Activated naive CD8-positive, alpha-beta T cell treated with anti-CD3 and anti-CD28 coated beads, Interleukin-2, amount 50 U/mL, for 24 hours (primary cell): ENCODE measurements at regions not wholly inside any gene's neighbourhood (a gene's known extent, or its start where the extent isn't known, plus 50 kb on each side); places are given as distances from the start of the nearest gene placed in this dataset.
"Not testable (repeated sequence)": the region's sequence is repeated elsewhere in the genome, so short reads cannot be mapped to it uniquely, and the experiment has no call there.

Experiments
- ATAC-seq: fragments of 150-1000 bp; cut with Tn5 transposase; one replicate; pipeline ENCODE4 v1.10.0; 2021
- DNase-seq: peaks from one replicate; pipeline ENCODE4 v3.0.0; 2021
- H3K27ac Mint-ChIP-seq: one replicate; pipeline ENCODE4 v1.8.0; 2021; ENCODE audit warnings: mild to moderate bottlenecking, mixed read lengths
- H3K27me3 Mint-ChIP-seq: one replicate; pipeline ENCODE4 v1.8.0; 2021; ENCODE audit warnings: mixed read lengths
- H3K36me3 Mint-ChIP-seq: one replicate; pipeline ENCODE4 v1.8.0; 2021; ENCODE audit warnings: low read depth, mixed read lengths
- H3K4me1 Mint-ChIP-seq: one replicate; pipeline ENCODE4 v1.8.0; 2021; ENCODE audit warnings: mixed read lengths
- H3K4me3 Mint-ChIP-seq: one replicate; pipeline ENCODE4 v1.8.0; 2021; ENCODE audit warnings: mild to moderate bottlenecking, moderate library complexity, mixed read lengths
- H3K9me3 Mint-ChIP-seq: one replicate; pipeline ENCODE4 v1.8.0; 2021; ENCODE audit warnings: mixed read lengths

- H3K4me1 Mint-ChIP-seq, result no peaks in the 10 kb centered on the region
- H3K4me3 Mint-ChIP-seq, result no peak overlapping the region
- no peaks in the 10 kb centered on the region for H3K9me3 Mint-ChIP-seq
- DNase-seq (no peak), ATAC-seq (no peak)
- no peaks in the 10 kb centered on the region for H3K36me3 Mint-ChIP-seq
- peaks cover 4% of the 10 kb centered on the region for H3K27me3 Mint-ChIP-seq
- no peak overlapping the region for H3K27ac Mint-ChIP-seq
Measured at GRCh38 chr13:30837227-30838159, 68.6 kb upstream of the MEDAG start.

GRCh38 chr13:30839636-30840035 is 66.4 kb upstream of the MEDAG start:
- H3K4me1 Mint-ChIP-seq, DNase-seq, H3K4me3 Mint-ChIP-seq, H3K27ac Mint-ChIP-seq, H3K9me3 Mint-ChIP-seq, H3K27me3 Mint-ChIP-seq, ATAC-seq, H3K36me3 Mint-ChIP-seq: not testable (repeated sequence)

GRCh38 chr13:30840515-30840914 is 65.6 kb upstream of the MEDAG start:
- peaks cover 3% of the 10 kb centered on the region for H3K27me3 Mint-ChIP-seq
- H3K9me3 Mint-ChIP-seq, result no peaks in the 10 kb centered on the region
- no peak for DNase-seq
- H3K36me3 Mint-ChIP-seq, result no peaks in the 10 kb centered on the region
- no peak for ATAC-seq
- H3K27ac Mint-ChIP-seq, result no peak overlapping the region
- H3K4me3 Mint-ChIP-seq, result no peak overlapping the region
- H3K4me1 Mint-ChIP-seq, result peaks cover 3% of the 10 kb centered on the region

GRCh38 chr13:30841154-30841553 is 64.9 kb upstream of the MEDAG start:
- Mint-ChIP-seq H3K4me3 (no peak overlapping the region), H3K36me3 (no peaks in the 10 kb centered on the region), H3K4me1 (peaks cover 5% of the 10 kb centered on the region), H3K27me3 (peaks cover 3% of the 10 kb centered on the region), H3K27ac (no peak overlapping the region), H3K9me3 (no peaks in the 10 kb centered on the region)
- ATAC-seq (no peak), DNase-seq (no peak)

GRCh38 chr13:30843548-30843947 is 62.5 kb upstream of the MEDAG start:
- no peak overlapping the region for H3K27ac Mint-ChIP-seq

GRCh38 chr13:30844548-30845296 is 61.3 kb upstream of the MEDAG start:
- no peak for ATAC-seq
- Mint-ChIP-seq H3K4me3 (no peak overlapping the region), H3K27ac (no peak overlapping the region), H3K4me1 (peaks cover 20% of the 10 kb centered on the region), H3K36me3 (no peaks in the 10 kb centered on the region), H3K9me3 (no peaks in the 10 kb centered on the region), H3K27me3 (no peaks in the 10 kb centered on the region)
- no peak for DNase-seq

More at GRCh38 chr13:30843548-30843947, 62.5 kb upstream of the MEDAG start:
- Mint-ChIP-seq H3K27me3 (no peaks in the 10 kb centered on the region), H3K9me3 (no peaks in the 10 kb centered on the region), H3K36me3 (no peaks in the 10 kb centered on the region), H3K4me1 (peaks cover 18% of the 10 kb centered on the region), H3K4me3 (no peak overlapping the region)
- DNase-seq (no peak), ATAC-seq (no peak)

- peaks cover 20% of the 10 kb centered on the region for H3K4me1 Mint-ChIP-seq
- DNase-seq, result no peak
- no peak for ATAC-seq
- peaks cover 3% of the 10 kb centered on the region for H3K27me3 Mint-ChIP-seq
- H3K27ac Mint-ChIP-seq, result no peak overlapping the region
- no peak overlapping the region for H3K4me3 Mint-ChIP-seq
- H3K36me3 Mint-ChIP-seq, result no peaks in the 10 kb centered on the region
- H3K9me3 Mint-ChIP-seq, result no peaks in the 10 kb centered on the region
Measured at GRCh38 chr13:30845297-30846214, 60.5 kb upstream of the MEDAG start.

- Mint-ChIP-seq H3K4me1 (peaks cover 20% of the 10 kb centered on the region), H3K4me3 (no peak overlapping the region), H3K27ac (no peak overlapping the region), H3K9me3 (no peaks in the 10 kb centered on the region), H3K36me3 (no peaks in the 10 kb centered on the region), H3K27me3 (peaks cover 6% of the 10 kb centered on the region)
- DNase-seq (no peak), ATAC-seq (no peak)
Measured at GRCh38 chr13:30846311-30846710, 59.8 kb upstream of the MEDAG start.

- DNase-seq (no peak), ATAC-seq (no peak)
- Mint-ChIP-seq H3K9me3 (no peaks in the 10 kb centered on the region), H3K4me1 (peaks cover 22% of the 10 kb centered on the region), H3K4me3 (no peak overlapping the region), H3K27me3 (peaks cover 10% of the 10 kb centered on the region), H3K27ac (no peak overlapping the region), H3K36me3 (no peaks in the 10 kb centered on the region)
Measured at GRCh38 chr13:30846866-30847265, 59.2 kb upstream of the MEDAG start.

GRCh38 chr13:30847650-30848307 is 58.3 kb upstream of the MEDAG start:
- peaks cover 22% of the 10 kb centered on the region for H3K4me1 Mint-ChIP-seq
- no peaks in the 10 kb centered on the region for H3K9me3 Mint-ChIP-seq
- ATAC-seq (peak; percentile 76), DNase-seq (no peak)
- H3K4me3 Mint-ChIP-seq, result peak overlapping the region; percentile 13
- peak overlapping the region; percentile 36 for H3K27ac Mint-ChIP-seq
- no peaks in the 10 kb centered on the region for H3K36me3 Mint-ChIP-seq
- peaks cover 10% of the 10 kb centered on the region for H3K27me3 Mint-ChIP-seq

GRCh38 chr13:30848332-30849027 is 57.6 kb upstream of the MEDAG start:
- peaks cover 22% of the 10 kb centered on the region for H3K4me1 Mint-ChIP-seq
- no peaks in the 10 kb centered on the region for H3K36me3 Mint-ChIP-seq
- peaks cover 10% of the 10 kb centered on the region for H3K27me3 Mint-ChIP-seq
- H3K27ac Mint-ChIP-seq, result peak overlapping the region; percentile 36
- H3K4me3 Mint-ChIP-seq, result peak overlapping the region; percentile 13
- H3K9me3 Mint-ChIP-seq, result no peaks in the 10 kb centered on the region
- DNase-seq (no peak), ATAC-seq (peak; percentile 5)

GRCh38 chr13:30849611-30850010 is 56.5 kb upstream of the MEDAG start:
- Mint-ChIP-seq H3K36me3 (no peaks in the 10 kb centered on the region), H3K27ac (no peak overlapping the region), H3K27me3 (peaks cover 10% of the 10 kb centered on the region), H3K4me1 (peaks cover 22% of the 10 kb centered on the region), H3K4me3 (no peak overlapping the region), H3K9me3 (no peaks in the 10 kb centered on the region)
- ATAC-seq (no peak), DNase-seq (no peak)

- Mint-ChIP-seq H3K27me3 (peaks cover 10% of the 10 kb centered on the region), H3K9me3 (no peaks in the 10 kb centered on the region), H3K4me1 (peaks cover 21% of the 10 kb centered on the region), H3K36me3 (no peaks in the 10 kb centered on the region), H3K27ac (no peak overlapping the region), H3K4me3 (no peak overlapping the region)
- ATAC-seq, result no peak
- no peak for DNase-seq
Measured at GRCh38 chr13:30850204-30850866, 55.7 kb upstream of the MEDAG start.
